NCI-H774 (cell line): ENCODE measurements at regions not wholly inside any gene's neighbourhood (a gene's known extent, or its start where the extent isn't known, plus 50 kb on each side); places are given as distances from the start of the nearest gene placed in this dataset.
"Not testable (repeated sequence)": the region's sequence is repeated elsewhere in the genome, so short reads cannot be mapped to it uniquely, and the experiment has no call there.

ENCODE experiments used
- DNase-seq: peaks from one replicate; lab custom pipeline; 2025; lab: John Stamatoyannopoulos, UW

- DNase-seq: no peak
Observed at GRCh38 chr12:18794000-18794399, 56.1 kb downstream of the CAPZA3 start.

GRCh38 chr12:18797604-18798003 is 59.7 kb downstream of the CAPZA3 start:
- DNase-seq: no peak

- DNase-seq: no peak
Observed at GRCh38 chr12:18798535-18799361, 60.8 kb downstream of the CAPZA3 start.

- DNase-seq: no peak
Observed at GRCh38 chr12:18799561-18799960, 61.6 kb downstream of the CAPZA3 start.

- no peak for DNase-seq
Observed at GRCh38 chr12:18805516-18806248, 67.8 kb downstream of the CAPZA3 start.

- DNase-seq: no peak
Observed at GRCh38 chr12:18807714-18808113, 69.8 kb downstream of the CAPZA3 start.

GRCh38 chr12:18808221-18808620 is 70.3 kb downstream of the CAPZA3 start:
- DNase-seq: no peak

GRCh38 chr12:18810537-18811253 is 72.8 kb downstream of the CAPZA3 start:
- DNase-seq: no peak

GRCh38 chr12:18811273-18811672 is 73.4 kb downstream of the CAPZA3 start:
- DNase-seq: no peak

- no peak for DNase-seq
Observed at GRCh38 chr12:18813753-18814152, 75.8 kb downstream of the CAPZA3 start.

GRCh38 chr12:18818579-18819268 is 80.8 kb downstream of the CAPZA3 start:
- DNase-seq: no peak

- no peak for DNase-seq
Observed at GRCh38 chr12:18819484-18819883, 81.6 kb downstream of the CAPZA3 start.

GRCh38 chr12:18823461-18823860 is 85.5 kb downstream of the CAPZA3 start:
- DNase-seq: no peak

- no peak for DNase-seq
Observed at GRCh38 chr12:18824287-18824686, 86.4 kb downstream of the CAPZA3 start.

- DNase-seq: no peak
Observed at GRCh38 chr12:18825138-18825537, 87.2 kb downstream of the CAPZA3 start.

GRCh38 chr12:18827913-18828312 is 90.0 kb downstream of the CAPZA3 start:
- DNase-seq: no peak

- no peak for DNase-seq
Observed at GRCh38 chr12:18828483-18828882, 90.6 kb downstream of the CAPZA3 start.

- DNase-seq: no peak
Observed at GRCh38 chr12:18828987-18829386, 91.1 kb downstream of the CAPZA3 start.

GRCh38 chr12:18832932-18833331 is 95.0 kb downstream of the CAPZA3 start:
- not testable (repeated sequence) for DNase-seq

GRCh38 chr12:18837025-18837424 is 99.1 kb downstream of the CAPZA3 start:
- DNase-seq: no peak

- DNase-seq: no peak
Observed at GRCh38 chr12:18837505-18837904, 99.6 kb downstream of the CAPZA3 start.

- DNase-seq: not testable (repeated sequence)
Observed at GRCh38 chr12:18840997-18841396, 103.1 kb downstream of the CAPZA3 start.
